Esophagus muscularis mucosa (tissue), 3 donors: ENCODE measurements at regions not wholly inside any gene's neighbourhood (a gene's known extent, or its start where the extent isn't known, plus 50 kb on each side); places are given as distances from the start of the nearest gene placed in this dataset.

Experiments used
- CTCF ChIP-seq, 3 experiments: fragments of 200-600 bp in 2 of 3; fragments of 450-650 bp in 1 of 3; sonication (generic) in 2 of 3; IDR thresholded peaks; one replicate each; pipeline ENCODE4 v1.5.1; 2017 to 2019; ENCODE audit warnings: antibody characterized with exemption in 3 of 3, mild to moderate bottlenecking in 2 of 3, moderate library complexity in 1 of 3
- EP300 ChIP-seq: sonication (generic); formaldehyde crosslinking; IDR thresholded peaks from one replicate; pipeline ENCODE4 v1.6.1; 2017; ENCODE audit warnings: antibody characterized with exemption

GRCh38 chr12:78323226-78323625 lies 492.5 kb downstream of the NAV3 start:
- TF ChIP-seq EP300 (no peak), CTCF (IDR thresholded peaks at IDR 0.05) (no peak)
